Right hindlimb (tissue), 1 donor: ENCODE measurements at regions not wholly inside any gene's neighbourhood (a gene's known extent, or its start where the extent isn't known, plus 50 kb on each side); places are given as distances from the start of the nearest gene placed in this dataset.

Source experiments
- DNase-seq: peaks from one replicate; pipeline ENCODE4 v3.0.0-alpha.2; 2018

- no peak for DNase-seq
Measured at GRCh38 chr19:31670931-31671330, 321.7 kb upstream of the TSHZ3 start.

GRCh38 chr19:31671411-31672035, 322.3 kb upstream of the TSHZ3 start:
- DNase-seq = no peak

- no peak for DNase-seq
Measured at GRCh38 chr19:31674503-31675192, 325.4 kb upstream of the TSHZ3 start.

- no peak for DNase-seq
Measured at GRCh38 chr19:31675193-31675913, 326.1 kb upstream of the TSHZ3 start.

- DNase-seq = no peak
Measured at GRCh38 chr19:31676271-31677004, 327.2 kb upstream of the TSHZ3 start.

- no peak for DNase-seq
Measured at GRCh38 chr19:31678421-31678820, 329.2 kb upstream of the TSHZ3 start.

- DNase-seq = no peak
Measured at GRCh38 chr19:31681121-31681520, 331.9 kb upstream of the TSHZ3 start.

GRCh38 chr19:31693131-31693932, 344.1 kb upstream of the TSHZ3 start:
- no peak for DNase-seq

GRCh38 chr19:31693933-31694269, 344.7 kb upstream of the TSHZ3 start:
- DNase-seq = no peak

- DNase-seq = no peak
Measured at GRCh38 chr19:31694761-31695160, 345.5 kb upstream of the TSHZ3 start.

- DNase-seq = no peak
Measured at GRCh38 chr19:31699421-31699820, 350.2 kb upstream of the TSHZ3 start.

- DNase-seq = no peak
Measured at GRCh38 chr19:31701146-31701545, 351.9 kb upstream of the TSHZ3 start.

- no peak for DNase-seq
Measured at GRCh38 chr19:31705656-31706055, 356.4 kb upstream of the TSHZ3 start.

GRCh38 chr19:31706131-31706530, 356.9 kb upstream of the TSHZ3 start:
- DNase-seq = no peak

GRCh38 chr19:31706691-31707620, 357.7 kb upstream of the TSHZ3 start:
- DNase-seq = no peak

GRCh38 chr19:31708520-31708919, 359.3 kb upstream of the TSHZ3 start:
- DNase-seq = no peak

- DNase-seq = no peak
Measured at GRCh38 chr19:31709476-31709875, 360.2 kb upstream of the TSHZ3 start.

- DNase-seq = peak; percentile 23
Measured at GRCh38 chr19:31715249-31715945, 366.2 kb upstream of the TSHZ3 start.

GRCh38 chr19:31716826-31717225, 367.6 kb upstream of the TSHZ3 start:
- DNase-seq = no peak

- DNase-seq = no peak
Measured at GRCh38 chr19:31717269-31717923, 368.2 kb upstream of the TSHZ3 start.
